ENCODE measurements at regions not wholly inside any gene's neighbourhood (a gene's known extent, or its start where the extent isn't known, plus 50 kb on each side); places are given as distances from the start of the nearest gene placed in this dataset.
"Not testable (repeated sequence)": the region's sequence is repeated elsewhere in the genome, so short reads cannot be mapped to it uniquely, and the experiment has no call there.

DNA sequence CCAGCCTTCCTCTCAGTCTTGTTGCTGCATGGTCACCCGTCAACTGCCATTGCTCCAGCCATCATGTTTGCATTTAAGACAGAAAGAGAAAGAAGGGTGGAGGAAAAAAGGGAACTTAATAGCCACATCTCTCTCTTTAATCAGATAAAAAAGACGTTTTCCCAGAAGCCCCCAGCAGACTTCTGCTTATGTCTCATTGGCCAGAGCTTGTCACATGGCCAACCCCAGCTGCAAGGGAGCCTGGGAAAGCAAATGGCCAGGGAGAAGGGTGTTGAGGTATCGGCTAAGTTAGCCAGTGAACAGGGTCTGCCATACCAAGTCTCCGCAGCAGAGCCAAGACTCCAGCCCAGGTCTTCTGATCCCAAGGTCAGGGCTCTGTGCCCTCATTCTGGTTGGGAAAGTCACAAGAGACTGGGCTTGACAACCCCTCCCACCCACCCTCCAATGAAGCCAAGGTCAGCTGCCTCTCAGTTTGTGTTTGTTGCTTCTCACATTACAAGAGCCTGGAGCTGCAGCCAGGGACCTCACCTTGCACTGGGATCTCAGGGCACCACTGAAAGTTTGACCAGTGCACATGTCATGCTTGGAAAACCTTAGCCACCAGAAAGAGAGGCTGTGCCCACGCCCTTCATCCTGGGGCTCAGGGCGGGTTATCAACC is 80.3 kb upstream of the LYZL2 start:
- Mint-ChIP-seq H3K27me3 (ENCODE audit: low read depth) (peaks cover 6% of the 10 kb centered on the region), H3K27ac (no peak overlapping the region), H3K9me3 (peaks cover 20% of the 10 kb centered on the region), H3K36me3 (peaks cover 3% of the 10 kb centered on the region), H3K4me1 (no peaks in the 10 kb centered on the region), H3K4me3 (no peak overlapping the region)
- TF ChIP-seq, protein P1, sequence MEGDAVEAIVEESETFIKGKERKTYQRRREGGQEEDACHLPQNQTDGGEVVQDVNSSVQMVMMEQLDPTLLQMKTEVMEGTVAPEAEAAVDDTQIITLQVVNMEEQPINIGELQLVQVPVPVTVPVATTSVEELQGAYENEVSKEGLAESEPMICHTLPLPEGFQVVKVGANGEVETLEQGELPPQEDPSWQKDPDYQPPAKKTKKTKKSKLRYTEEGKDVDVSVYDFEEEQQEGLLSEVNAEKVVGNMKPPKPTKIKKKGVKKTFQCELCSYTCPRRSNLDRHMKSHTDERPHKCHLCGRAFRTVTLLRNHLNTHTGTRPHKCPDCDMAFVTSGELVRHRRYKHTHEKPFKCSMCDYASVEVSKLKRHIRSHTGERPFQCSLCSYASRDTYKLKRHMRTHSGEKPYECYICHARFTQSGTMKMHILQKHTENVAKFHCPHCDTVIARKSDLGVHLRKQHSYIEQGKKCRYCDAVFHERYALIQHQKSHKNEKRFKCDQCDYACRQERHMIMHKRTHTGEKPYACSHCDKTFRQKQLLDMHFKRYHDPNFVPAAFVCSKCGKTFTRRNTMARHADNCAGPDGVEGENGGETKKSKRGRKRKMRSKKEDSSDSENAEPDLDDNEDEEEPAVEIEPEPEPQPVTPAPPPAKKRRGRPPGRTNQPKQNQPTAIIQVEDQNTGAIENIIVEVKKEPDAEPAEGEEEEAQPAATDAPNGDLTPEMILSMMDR (IDR thresholded peaks at IDR 0.05; ENCODE audit: unreplicated experiment) = no peak
- no peak for DNase-seq (ENCODE audit: low spot score in 2 of 2, unreplicated experiment in 2 of 2)

DNA sequence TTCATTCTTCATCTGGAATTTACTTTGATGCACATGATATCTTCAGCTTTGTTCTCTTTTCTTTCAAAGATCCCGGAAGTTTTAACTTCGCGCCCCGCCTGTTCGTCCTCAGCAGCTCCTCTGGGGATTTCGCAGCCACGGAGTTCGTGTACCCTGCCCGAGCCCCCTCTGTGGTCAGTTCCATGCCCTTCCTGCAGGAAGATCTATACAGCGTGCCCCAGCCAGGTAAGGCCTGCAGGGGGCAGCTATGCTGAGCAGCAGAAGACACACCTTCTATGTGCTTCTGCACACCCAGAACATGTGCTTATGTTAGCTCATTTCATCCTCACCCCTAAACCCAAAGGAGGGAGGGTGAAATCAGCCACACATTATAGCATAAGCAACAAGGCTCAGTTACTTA is 79.7 kb upstream of the LYZL2 start:
- no peak overlapping the region for H3K4me3 Mint-ChIP-seq
- no peaks in the 10 kb centered on the region for H3K4me1 Mint-ChIP-seq
- peaks cover 3% of the 10 kb centered on the region for H3K36me3 Mint-ChIP-seq
- TF ChIP-seq, protein P1 (IDR thresholded peaks at IDR 0.05; ENCODE audit: unreplicated experiment) = no peak
- H3K9me3 Mint-ChIP-seq = peaks cover 14% of the 10 kb centered on the region
- H3K27ac Mint-ChIP-seq = no peak overlapping the region
- DNase-seq (ENCODE audit: low spot score in 2 of 2, unreplicated experiment in 2 of 2) = no peak
- H3K27me3 Mint-ChIP-seq (ENCODE audit: low read depth) = peaks cover 6% of the 10 kb centered on the region

DNA sequence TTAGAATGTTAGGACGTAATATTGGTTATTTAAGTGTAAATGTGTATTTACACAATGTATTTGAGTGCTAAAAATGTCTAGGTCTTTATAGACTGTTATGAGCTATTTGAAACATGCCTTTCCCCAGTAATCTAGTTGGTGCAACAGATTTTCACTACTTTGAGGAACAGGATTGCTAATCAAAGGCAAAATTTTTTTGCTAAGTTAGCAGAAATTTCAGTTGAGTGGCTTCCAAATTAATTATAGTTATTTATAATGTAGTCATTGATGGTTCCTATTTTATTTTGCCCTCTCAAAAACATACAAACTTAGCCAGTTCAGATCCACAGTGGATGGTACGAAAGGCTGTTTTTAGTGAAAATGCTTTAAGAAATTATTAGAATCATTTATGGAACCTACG is 78.7 kb upstream of the LYZL2 start:
- Mint-ChIP-seq H3K9me3 (peaks cover 4% of the 10 kb centered on the region), H3K36me3 (peaks cover 2% of the 10 kb centered on the region)
- TF ChIP-seq, protein P1 (IDR thresholded peaks at IDR 0.05; ENCODE audit: unreplicated experiment) = no peak

DNA sequence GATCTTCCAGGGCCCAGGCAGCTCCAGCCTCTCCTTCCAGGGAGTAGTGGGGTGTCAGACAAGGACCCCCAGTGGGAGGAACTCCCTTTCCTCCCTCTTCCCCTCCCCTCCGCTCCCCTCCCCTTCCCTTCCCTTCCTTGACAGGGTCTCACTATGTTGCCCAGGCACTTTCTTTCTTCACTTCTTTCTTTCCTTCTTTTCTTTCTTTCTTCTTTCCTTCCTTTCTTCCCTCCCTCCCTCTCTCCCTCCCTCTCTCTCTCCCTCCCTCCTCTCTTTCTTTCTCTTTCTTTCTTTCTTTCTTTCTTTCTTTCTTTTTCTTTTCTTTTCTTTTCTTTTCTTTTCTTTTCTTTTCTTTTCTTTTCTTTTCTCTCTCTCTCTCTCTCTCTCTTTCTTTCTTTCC is 76.6 kb upstream of the LYZL2 start:
- H3K27me3 Mint-ChIP-seq (ENCODE audit: low read depth); H3K27ac Mint-ChIP-seq; H3K9me3 Mint-ChIP-seq; DNase-seq (ENCODE audit: low spot score in 2 of 2, unreplicated experiment in 2 of 2); H3K4me3 Mint-ChIP-seq; H3K4me1 Mint-ChIP-seq; H3K36me3 Mint-ChIP-seq: not testable (repeated sequence)

More for the DNA sequence above, 78.7 kb upstream of the LYZL2 start:
- H3K27ac Mint-ChIP-seq = no peak overlapping the region
- no peak for DNase-seq (ENCODE audit: low spot score in 2 of 2, unreplicated experiment in 2 of 2)
- H3K27me3 Mint-ChIP-seq (ENCODE audit: low read depth) = peaks cover 6% of the 10 kb centered on the region
- no peak overlapping the region for H3K4me3 Mint-ChIP-seq
- H3K4me1 Mint-ChIP-seq = no peaks in the 10 kb centered on the region

DNA sequence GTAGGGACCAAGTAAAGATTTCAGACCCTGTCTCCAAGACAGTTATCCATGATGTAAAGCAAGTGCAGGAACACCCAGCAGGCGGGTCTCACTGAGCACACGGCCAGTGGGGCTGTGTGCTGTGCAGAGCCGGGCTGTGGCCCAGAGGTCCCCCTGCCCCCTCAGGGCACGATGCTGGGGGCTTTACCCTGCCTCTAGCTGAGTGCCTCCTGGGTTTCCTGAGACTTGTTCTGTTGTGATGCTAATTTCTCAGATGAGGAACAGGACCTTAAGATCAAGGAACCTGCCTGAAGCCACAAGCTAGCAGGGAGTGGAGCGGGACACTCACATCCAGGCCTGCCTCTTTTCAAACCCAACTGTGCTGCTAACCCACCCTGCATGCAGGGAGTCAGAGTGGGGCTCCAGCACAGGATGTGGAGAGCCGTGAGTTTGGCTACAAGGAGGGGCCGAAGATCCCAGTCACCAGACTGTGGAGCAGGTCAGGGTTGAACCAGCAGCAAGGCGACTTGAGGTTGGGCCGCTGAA is 76.1 kb upstream of the LYZL2 start:
- H3K27me3 Mint-ChIP-seq (ENCODE audit: low read depth) = peaks cover 8% of the 10 kb centered on the region
- no peaks in the 10 kb centered on the region for H3K9me3 Mint-ChIP-seq
- peaks cover 10% of the 10 kb centered on the region for H3K4me1 Mint-ChIP-seq
- H3K4me3 Mint-ChIP-seq = no peak overlapping the region
- no peak overlapping the region for H3K27ac Mint-ChIP-seq
- TF ChIP-seq, protein P1 (IDR thresholded peaks at IDR 0.05; ENCODE audit: unreplicated experiment) = no peak
- H3K36me3 Mint-ChIP-seq = no peaks in the 10 kb centered on the region
- DNase-seq (ENCODE audit: low spot score in 2 of 2, unreplicated experiment in 2 of 2) = no peak

DNA sequence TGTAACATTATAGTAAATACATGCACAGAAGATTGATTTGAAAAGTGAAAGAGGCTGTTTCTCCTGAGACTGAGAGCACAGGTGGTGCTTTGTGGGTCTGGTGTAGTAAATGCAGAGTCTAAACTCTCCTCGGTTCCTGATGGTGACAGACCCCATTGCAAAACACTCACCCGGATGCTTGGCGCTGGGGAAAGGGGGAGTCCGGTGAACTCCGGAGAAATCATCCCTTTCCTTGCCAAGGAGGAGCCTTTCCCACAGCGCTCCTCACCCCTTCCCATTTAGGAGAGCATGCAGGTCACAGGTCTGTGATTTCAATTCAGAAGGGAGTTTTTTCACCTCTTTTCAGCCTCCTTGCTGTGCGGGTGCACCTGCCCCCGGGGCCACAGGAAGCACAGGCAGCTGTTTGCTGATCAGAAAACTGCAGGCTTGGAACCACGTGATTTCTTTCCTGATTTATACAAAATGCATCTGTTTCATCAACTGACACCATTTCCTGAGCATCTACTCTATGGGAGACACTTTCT is 75.6 kb upstream of the LYZL2 start:
- H3K9me3 Mint-ChIP-seq = no peaks in the 10 kb centered on the region
- TF ChIP-seq, protein P1 (IDR thresholded peaks at IDR 0.05; ENCODE audit: unreplicated experiment) = no peak
- peaks cover 6% of the 10 kb centered on the region for H3K27me3 Mint-ChIP-seq (ENCODE audit: low read depth)
- H3K4me1 Mint-ChIP-seq = peaks cover 14% of the 10 kb centered on the region
- H3K4me3 Mint-ChIP-seq = no peak overlapping the region
- no peak for DNase-seq (ENCODE audit: low spot score in 2 of 2, unreplicated experiment in 2 of 2)
- H3K27ac Mint-ChIP-seq = no peak overlapping the region
- H3K36me3 Mint-ChIP-seq = no peaks in the 10 kb centered on the region

DNA sequence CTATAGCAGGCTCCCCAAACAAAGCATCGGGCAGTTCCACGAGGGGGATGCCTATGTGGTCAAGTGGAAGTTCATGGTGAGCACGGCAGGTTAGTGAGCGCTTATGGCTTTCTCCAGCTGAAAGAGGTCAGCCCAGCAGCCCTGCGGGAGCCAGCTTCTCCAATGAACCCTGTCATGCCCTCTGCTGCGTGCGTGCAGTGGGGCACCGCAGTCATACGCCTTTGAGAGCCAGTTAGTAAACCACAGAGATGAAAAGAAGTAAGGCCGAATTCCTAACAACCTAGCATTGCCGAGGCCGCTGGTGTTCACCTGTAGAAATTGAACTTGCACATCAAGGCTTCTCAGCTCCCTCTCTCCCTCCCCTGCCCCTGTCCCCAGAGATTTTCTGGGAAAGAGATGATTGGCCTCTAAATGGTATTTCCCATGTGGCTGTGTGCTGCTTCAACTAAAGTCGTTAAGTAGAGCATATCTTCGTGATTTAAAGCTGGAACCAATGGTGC is 75.1 kb upstream of the LYZL2 start:
- H3K27me3 Mint-ChIP-seq (ENCODE audit: low read depth); H3K4me3 Mint-ChIP-seq; H3K27ac Mint-ChIP-seq; DNase-seq (ENCODE audit: low spot score in 2 of 2, unreplicated experiment in 2 of 2); H3K36me3 Mint-ChIP-seq; H3K9me3 Mint-ChIP-seq: not testable (repeated sequence)
- peaks cover 17% of the 10 kb centered on the region for H3K4me1 Mint-ChIP-seq

Measured in mesothelial cell of epicardium (in vitro differentiated cells).